HG03095 (cell line): ENCODE measurements at regions not wholly inside any gene's neighbourhood (a gene's known extent, or its start where the extent isn't known, plus 50 kb on each side); places are given as distances from the start of the nearest gene placed in this dataset.

Experiments used
- ATAC-seq: cut with Tn5 transposase; IDR thresholded peaks from one replicate; pipeline ENCODE4 v1.9.1; 2021; ENCODE audit warnings: moderate library complexity; ENCODE audit not compliant: unreplicated experiment

DNA sequence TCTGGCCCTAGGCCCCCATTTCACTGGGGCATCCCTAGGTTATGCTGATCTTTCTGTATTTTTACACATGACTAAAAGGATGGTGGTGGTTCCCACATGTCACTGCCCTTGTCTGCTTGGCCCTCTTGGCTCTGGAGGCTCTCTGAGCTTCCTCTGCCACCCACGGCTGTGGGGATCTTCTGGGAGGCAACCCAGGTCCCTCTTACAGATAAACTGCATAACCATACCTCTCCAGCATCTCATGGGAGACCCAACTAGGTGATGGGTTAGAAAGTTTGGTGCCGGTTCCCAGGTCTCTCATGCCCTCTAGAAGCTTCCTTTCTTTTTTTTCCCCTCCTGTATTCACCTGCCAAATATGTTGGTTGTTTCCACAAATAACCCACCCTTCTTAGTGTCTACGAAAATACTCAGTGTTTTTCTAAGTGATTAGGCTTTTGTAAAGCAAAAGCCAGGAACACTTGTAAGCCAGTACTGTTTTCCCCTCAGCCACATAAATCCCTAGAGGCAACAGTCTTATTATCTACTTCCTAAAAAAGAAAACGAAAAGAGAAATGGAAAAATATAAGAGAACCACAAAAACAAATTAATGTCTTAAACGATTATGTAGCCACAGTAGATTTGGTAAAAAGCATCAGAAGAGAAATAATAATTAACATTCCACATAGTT, 71.7 kb upstream of the SMLR1 start:
- no peak for ATAC-seq

- no peak for ATAC-seq
Measured at GRCh38 chr6:130756824-130757223, 70.4 kb upstream of the SMLR1 start.

- ATAC-seq = no peak
Measured at GRCh38 chr6:130758813-130759212, 68.4 kb upstream of the SMLR1 start.

DNA sequence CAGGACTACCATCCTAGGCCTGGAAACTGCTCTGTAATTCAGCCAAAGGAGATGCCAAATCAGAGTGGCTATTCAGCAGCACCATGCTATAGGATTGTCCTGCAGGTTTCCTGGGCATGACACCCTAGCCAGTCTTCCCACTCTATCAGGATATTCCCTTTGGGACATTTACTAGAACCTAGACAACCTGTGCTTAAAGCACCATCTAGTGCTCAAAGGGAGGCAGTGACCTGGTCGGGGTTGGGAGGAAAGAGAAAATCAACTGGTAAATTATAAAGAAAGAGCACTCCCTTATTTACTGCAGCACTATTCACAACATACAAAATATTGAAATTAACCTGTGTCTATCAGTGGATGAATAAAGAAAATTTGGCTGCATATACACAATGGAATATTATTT, 67.2 kb upstream of the SMLR1 start:
- ATAC-seq = no peak

- no peak for ATAC-seq
Measured at GRCh38 chr6:130761286-130761685, 65.9 kb upstream of the SMLR1 start.

DNA sequence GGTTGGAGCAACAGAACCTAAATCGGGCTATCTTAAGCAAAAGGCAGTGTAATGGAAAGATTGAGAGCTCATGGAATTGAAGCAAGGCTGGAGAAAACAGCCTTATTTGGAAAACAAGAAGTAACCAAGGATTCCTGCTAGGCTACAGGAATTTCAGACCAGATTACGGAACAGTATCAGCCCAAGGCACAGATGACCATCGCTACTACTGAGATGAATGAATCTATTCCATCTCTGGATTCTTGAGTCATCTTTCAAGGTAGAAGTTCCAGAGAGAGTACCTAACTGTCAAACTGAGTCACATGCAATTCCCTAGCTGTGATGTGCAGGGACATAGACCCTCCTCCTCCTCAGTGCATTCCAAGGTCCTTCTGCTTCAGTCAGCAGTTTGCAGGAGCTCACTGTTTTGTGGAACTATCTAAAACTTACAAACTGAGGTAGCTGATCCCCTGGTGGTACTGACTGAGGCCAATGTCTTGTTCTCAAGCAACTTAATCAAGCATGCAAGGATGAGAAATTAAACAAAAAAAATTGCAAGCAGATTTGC, 62.0 kb upstream of the SMLR1 start:
- ATAC-seq = no peak

DNA sequence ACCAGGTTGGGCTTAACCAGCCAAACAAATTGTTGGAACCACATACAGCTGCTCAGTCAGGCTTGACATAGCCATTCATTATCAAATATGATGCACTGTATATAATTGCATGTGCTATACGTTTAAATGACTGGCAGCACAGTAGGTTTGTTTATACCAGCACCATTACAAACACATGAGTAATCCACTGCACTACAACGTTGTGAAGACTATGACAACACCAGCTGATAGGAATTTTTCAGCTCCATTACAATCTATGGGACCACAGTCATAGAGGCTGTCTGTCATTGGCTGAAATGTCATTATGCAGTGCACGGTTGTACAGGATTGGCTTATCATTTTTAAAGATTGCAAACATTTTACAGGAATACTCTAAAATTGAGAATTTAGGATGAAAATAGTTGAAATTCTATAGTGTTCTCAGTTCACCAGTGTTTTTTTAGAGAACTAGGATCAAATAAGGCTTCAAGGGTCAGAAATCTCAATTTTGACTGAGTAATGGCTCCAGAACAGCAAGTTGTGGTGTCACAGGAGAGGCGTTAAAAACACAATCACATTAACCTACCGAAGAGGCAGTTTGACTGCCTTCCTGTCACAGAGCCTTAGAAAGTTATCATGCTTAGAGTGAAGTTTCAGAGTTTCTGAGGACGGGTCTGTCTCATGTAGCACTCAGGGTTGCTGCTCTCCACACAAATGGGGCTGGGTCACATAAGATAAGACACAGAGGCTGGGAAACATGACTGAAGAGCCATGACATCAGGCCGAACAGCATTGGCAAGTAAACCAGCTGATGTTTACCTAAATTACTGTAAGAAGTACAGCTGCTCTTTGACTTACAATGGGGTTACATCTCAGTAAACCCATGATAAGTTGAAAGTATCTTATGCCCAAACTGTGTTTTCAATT, 60.7 kb upstream of the SMLR1 start:
- no peak for ATAC-seq

DNA sequence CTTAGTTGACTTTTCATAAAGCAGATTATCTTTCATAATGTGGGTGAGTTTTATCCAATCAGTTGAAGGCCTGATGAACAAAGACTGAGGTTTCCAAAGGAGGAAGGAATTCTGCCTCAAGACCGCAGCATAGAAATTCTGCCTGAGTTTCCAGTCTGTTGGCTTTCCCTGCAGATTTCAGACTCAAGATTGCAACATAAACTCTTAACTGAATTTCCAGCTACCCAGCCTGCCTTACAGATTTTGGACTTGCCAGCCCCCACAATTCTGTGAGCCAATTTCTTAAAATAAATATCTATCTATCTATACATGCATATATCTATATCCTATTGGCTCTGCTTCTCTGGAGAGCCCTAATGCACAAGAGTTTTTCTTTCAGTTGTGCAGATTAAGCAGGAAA, 57.3 kb upstream of the SMLR1 start:
- ATAC-seq = no peak

- ATAC-seq = no peak
Measured at GRCh38 chr6:130771741-130772140, 55.5 kb upstream of the SMLR1 start.

DNA sequence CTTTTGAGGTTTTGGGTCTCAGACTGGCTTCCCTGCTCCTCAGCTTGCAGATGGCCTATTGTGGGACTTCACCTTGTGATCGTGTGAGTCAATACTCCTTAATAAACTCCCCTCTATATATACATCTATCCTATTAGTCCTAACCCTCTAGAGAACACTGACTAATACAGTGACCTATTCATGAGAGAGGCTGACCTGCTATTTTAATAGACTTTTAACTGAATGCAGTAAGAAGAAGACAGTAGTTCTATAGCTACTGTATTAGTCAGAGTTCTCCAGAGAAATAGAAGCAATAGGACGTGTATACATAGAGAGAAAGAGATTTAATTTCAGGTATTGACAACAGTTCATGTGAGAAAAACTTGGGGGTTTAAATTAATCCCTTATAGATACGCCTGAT, 53.3 kb upstream of the SMLR1 start:
- no peak for ATAC-seq

- no peak for ATAC-seq
Measured at GRCh38 chr6:130775411-130776012, 51.7 kb upstream of the SMLR1 start.

- ATAC-seq = peak; percentile 94
Measured at GRCh38 chr6:130776287-130776925, 50.8 kb upstream of the SMLR1 start.
